ENCODE measurements at regions not wholly inside any gene's neighbourhood (a gene's known extent, or its start where the extent isn't known, plus 50 kb on each side); places are given as distances from the start of the nearest gene placed in this dataset.

DNA sequence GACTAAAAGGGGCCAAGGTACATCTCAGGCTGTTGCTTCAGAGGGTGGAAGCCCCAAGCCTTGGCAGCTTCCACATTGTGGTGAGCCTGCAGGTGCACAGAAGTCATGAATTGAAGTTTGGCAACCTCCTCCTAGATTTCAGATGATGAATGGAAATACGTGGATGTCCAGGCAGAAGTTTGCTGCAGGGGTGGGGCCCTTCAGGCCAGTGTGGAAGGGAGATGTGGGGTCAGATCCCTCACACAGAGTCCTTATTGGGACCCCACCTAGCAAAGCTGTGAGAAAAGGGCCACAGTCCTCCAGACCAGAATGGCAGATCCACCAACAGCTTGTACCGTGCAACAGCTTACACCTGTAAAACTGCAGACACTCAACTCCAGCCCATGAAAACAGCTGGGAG lies 67.4 kb upstream of the PTGS2 start:
- Mint-ChIP-seq H3K9me3 (peaks cover 10% of the 10 kb centered on the region), H3K27ac (no peak overlapping the region), H3K4me1 (ENCODE audit: low read depth) (no peaks in the 10 kb centered on the region), H3K36me3 (ENCODE audit: low read depth) (no peaks in the 10 kb centered on the region), H3K4me3 (no peak overlapping the region), H3K27me3 (peaks cover 6% of the 10 kb centered on the region)
- intact Hi-C loops (cut with micrococcal nuclease), result no loop called here
- no peak for ATAC-seq
- DNase-seq, result no peak
- POLR2A ChIA-PET, result no interaction called here
- CTCF ChIA-PET, result no interaction called here
- TF ChIP-seq, protein P1, sequence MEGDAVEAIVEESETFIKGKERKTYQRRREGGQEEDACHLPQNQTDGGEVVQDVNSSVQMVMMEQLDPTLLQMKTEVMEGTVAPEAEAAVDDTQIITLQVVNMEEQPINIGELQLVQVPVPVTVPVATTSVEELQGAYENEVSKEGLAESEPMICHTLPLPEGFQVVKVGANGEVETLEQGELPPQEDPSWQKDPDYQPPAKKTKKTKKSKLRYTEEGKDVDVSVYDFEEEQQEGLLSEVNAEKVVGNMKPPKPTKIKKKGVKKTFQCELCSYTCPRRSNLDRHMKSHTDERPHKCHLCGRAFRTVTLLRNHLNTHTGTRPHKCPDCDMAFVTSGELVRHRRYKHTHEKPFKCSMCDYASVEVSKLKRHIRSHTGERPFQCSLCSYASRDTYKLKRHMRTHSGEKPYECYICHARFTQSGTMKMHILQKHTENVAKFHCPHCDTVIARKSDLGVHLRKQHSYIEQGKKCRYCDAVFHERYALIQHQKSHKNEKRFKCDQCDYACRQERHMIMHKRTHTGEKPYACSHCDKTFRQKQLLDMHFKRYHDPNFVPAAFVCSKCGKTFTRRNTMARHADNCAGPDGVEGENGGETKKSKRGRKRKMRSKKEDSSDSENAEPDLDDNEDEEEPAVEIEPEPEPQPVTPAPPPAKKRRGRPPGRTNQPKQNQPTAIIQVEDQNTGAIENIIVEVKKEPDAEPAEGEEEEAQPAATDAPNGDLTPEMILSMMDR (IDR thresholded peaks at IDR 0.05), result no peak

DNA sequence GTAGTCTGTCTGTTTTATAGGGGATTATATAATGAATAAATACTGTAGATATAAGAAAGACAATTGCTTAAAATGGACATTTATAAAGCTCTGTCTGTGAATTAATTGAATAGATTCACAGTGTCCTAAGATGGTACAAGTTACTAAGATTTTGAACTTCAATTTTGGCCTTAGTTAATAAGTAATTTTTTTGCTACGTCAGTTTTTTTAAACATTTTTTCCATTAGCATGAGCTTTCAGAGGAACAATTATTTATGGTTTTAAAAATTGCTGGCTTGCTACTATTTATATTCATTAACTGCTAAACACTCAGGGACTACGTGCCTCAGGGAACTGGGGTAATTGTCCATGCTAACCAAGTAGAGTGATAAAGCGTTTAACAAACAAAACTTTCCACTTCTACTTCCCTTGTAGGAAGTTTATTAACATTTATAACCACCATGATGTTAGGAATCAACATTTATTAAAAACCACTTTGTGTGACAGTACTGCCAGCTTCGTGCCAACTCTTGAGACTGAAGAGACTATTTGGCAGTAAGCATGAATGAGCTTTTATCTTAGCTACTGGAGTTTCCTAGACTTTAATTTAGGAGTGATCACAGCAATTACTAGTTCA lies 65.4 kb upstream of the PTGS2 start:
- DNase-seq (no peak), ATAC-seq (no peak)
- TF ChIP-seq, protein P1 (IDR thresholded peaks at IDR 0.05), result no peak
- Mint-ChIP-seq H3K4me1 (ENCODE audit: low read depth) (peaks cover under 1% of the 10 kb centered on the region), H3K27me3 (peaks cover 9% of the 10 kb centered on the region), H3K4me3 (no peak overlapping the region), H3K36me3 (ENCODE audit: low read depth) (no peaks in the 10 kb centered on the region), H3K27ac (no peak overlapping the region), H3K9me3 (peaks cover 10% of the 10 kb centered on the region)
- CTCF ChIA-PET, result no interaction called here
- intact Hi-C loops (cut with micrococcal nuclease), result no loop called here
- POLR2A ChIA-PET, result no interaction called here

DNA sequence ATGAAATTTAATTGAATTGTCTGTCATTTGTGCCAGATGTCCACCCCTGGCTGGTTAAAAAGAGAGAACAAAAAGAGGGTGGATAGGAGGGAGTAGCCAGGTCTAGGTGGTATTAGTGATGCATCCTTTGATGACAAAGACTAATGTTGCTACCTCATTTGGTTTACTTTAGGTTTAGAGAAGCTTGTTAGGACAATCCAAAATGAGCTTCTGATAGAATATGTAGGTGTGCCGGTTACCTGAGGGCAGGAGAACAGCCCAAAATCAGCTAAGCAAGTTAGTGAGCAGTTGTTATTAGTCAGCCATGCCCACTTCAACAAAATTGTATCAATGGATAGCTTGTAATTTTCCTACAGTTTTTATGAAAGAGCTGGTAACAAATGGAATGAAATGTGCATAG lies 61.4 kb upstream of the PTGS2 start:
- H3K4me3 Mint-ChIP-seq, result no peak overlapping the region
- peaks cover 19% of the 10 kb centered on the region for H3K4me1 Mint-ChIP-seq (ENCODE audit: low read depth)
- no peaks in the 10 kb centered on the region for H3K36me3 Mint-ChIP-seq (ENCODE audit: low read depth)
- TF ChIP-seq, protein P1 (IDR thresholded peaks at IDR 0.05), result no peak
- H3K9me3 Mint-ChIP-seq, result no peaks in the 10 kb centered on the region
- no peak for DNase-seq
- CTCF ChIA-PET, result no interaction called here
- POLR2A ChIA-PET, result no interaction called here
- intact Hi-C loops (cut with micrococcal nuclease), result no loop called here
- ATAC-seq, result no peak
- H3K27ac Mint-ChIP-seq, result no peak overlapping the region
- peaks cover 13% of the 10 kb centered on the region for H3K27me3 Mint-ChIP-seq

DNA sequence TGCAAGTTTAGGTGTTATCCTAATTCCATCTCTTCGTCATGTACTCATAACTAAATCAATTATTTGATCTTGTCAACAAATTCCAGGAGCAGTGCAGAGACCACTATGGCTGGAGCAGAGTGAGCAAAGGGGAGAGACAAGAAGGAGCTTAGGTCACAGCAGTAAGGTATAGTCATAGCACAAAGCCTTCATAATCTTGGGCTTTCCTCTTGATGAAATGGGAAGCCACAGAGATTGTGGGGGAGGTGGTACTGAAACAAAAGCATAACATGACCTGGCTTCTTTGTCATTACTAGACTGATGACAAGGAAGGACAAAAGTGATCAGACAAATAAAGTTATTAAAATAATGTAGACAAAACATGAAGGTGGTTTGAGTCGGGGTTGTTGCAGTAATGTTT lies 60.1 kb upstream of the PTGS2 start:
- ChIA-PET POLR2A (no interaction called here), CTCF (no interaction called here)
- Mint-ChIP-seq H3K4me3 (no peak overlapping the region), H3K27ac (no peak overlapping the region), H3K27me3 (peaks cover 13% of the 10 kb centered on the region), H3K36me3 (ENCODE audit: low read depth) (no peaks in the 10 kb centered on the region), H3K9me3 (no peaks in the 10 kb centered on the region), H3K4me1 (ENCODE audit: low read depth) (peaks cover 19% of the 10 kb centered on the region)
- peak; percentile 32 for DNase-seq
- ATAC-seq, result peak; percentile 53
- TF ChIP-seq, protein P1 (IDR thresholded peaks at IDR 0.05), result no peak
- intact Hi-C loops (cut with micrococcal nuclease), result no loop called here

DNA sequence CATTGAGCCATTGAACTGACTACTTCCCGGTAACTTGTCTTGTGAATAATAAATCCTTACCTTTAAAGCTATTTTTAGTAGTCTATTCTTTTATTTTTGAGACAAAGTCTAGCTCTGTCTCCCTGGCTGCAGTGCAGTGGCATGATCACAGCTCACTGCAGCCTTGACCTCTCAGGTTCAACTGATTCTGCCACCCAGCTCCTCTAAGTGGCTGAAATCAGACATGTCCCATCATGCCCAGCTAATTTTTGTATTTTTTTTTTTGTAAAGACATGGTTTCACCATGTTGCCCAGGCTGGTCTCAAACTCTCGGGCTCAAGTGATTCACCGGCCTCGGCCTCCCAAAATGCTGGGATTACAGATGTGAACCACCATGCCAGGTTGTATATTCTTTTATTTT lies 59.3 kb upstream of the PTGS2 start:
- DNase-seq, result no peak
- CTCF ChIA-PET, result no interaction called here
- Mint-ChIP-seq H3K27ac (no peak overlapping the region), H3K9me3 (no peaks in the 10 kb centered on the region), H3K27me3 (peaks cover 9% of the 10 kb centered on the region), H3K4me3 (no peak overlapping the region), H3K4me1 (ENCODE audit: low read depth) (peaks cover 19% of the 10 kb centered on the region), H3K36me3 (ENCODE audit: low read depth) (no peaks in the 10 kb centered on the region)
- TF ChIP-seq, protein P1 (IDR thresholded peaks at IDR 0.05), result no peak
- POLR2A ChIA-PET, result no interaction called here
- no peak for ATAC-seq
- intact Hi-C loops (cut with micrococcal nuclease), result no loop called here
